PFSK-1 (cell line): ENCODE measurements at regions not wholly inside any gene's neighbourhood (a gene's known extent, or its start where the extent isn't known, plus 50 kb on each side); places are given as distances from the start of the nearest gene placed in this dataset.

Experiments
- FOXP2 ChIP-seq: optimal IDR thresholded peaks from 2 replicates; pipeline ENCODE3; 2011; ENCODE audit warnings: borderline replicate concordance, control low read depth, inconsistent platforms; ENCODE audit not compliant: insufficient read depth; ENCODE audit errors: extremely low read length, extremely low read depth
- POLR2AphosphoS5 ChIP-seq: IDR thresholded peaks from 2 replicates; pipeline ENCODE4 v1.6.1; 2012; ENCODE audit warnings: low read depth, mild to moderate bottlenecking, control low read depth, low read length, moderate library complexity
- SIN3A ChIP-seq: IDR thresholded peaks from 2 replicates; pipeline ENCODE4 v1.6.1; 2012; ENCODE audit warnings: mild to moderate bottlenecking, low read length, moderate library complexity, borderline replicate concordance; ENCODE audit not compliant: insufficient read depth
- TAF1 ChIP-seq: IDR thresholded peaks from 2 replicates; pipeline ENCODE4 v1.6.1; 2012; ENCODE audit warnings: low read length, control low read depth, borderline replicate concordance; ENCODE audit not compliant: insufficient read depth
- TF ChIP-seq, protein P1 (sequence below), 2 experiments: IDR thresholded peaks; 2 replicates each; pipeline versions ENCODE4 v1.6.1 to v1.8.0; 2011 to 2012; ENCODE audit warnings: low read depth in 2 of 2, low read length in 2 of 2, control low read depth in 1 of 2, inconsistent platforms in 1 of 2, mild to moderate bottlenecking in 1 of 2, moderate library complexity in 1 of 2; ENCODE audit not compliant: insufficient read depth in 1 of 2

DNA sequence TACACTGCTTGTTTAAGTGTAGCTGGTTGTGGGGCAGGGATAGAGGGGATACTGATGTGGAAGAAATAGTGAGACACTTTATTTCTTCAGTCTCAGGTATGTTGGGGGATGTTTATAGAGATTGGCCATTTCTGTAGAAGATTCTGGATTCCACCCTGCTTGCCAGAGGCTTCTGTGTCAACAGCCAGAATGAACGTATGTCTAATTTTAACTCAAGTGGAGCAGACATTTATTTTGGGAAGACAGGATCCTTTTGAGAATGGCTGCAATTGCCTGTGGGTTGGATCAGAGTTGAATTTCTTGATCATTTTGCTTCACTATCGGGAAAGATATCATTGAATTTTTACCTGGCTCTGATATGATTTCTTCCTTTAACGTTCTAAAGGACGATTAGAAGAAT is 465.6 kb upstream of the SLC14A2 start:
- no peak for TF ChIP-seq POLR2AphosphoS5
- no peak for TF ChIP-seq SIN3A
- no peak for TF ChIP-seq FOXP2

DNA sequence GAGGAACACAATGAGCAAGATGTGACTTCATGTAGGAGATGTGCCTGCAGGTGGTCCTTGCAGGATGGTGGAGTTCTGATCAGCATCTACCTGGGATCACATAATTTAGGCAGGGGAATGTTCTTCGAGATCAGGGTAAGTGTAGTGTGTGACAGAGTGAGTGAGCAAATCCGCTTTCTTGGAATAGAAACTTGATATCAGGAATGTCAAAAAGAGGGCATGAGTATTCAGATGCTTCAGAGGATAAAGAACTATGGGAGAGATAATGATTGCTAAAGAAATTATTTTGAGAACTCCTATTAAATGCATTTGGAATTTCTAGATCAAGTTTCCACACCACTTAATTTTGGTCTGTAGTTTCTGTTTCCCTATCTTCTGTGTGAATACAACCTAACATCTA is 463.6 kb upstream of the SLC14A2 start:
- TF ChIP-seq POLR2AphosphoS5 (no peak), TAF1 (no peak), SIN3A (no peak)

DNA sequence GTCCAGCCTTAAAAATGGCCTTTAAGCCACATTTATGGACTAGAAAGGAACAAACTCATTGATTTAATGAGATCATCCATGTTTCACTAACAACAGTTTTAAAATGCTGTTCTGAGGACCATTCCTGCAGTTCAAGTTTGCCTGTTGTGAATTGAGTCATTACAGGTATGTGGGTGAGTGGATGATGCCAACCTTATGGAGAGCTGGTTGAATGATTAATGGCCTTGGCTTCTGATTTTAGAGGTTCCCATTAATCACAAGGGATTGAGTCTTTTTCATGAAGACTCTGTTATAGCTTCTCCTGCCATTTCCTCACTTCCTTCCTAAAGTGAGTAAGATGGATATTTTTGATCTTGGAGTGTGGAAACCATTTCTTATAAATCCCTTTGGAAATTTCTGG is 459.8 kb upstream of the SLC14A2 start:
- TF ChIP-seq FOXP2 (no peak), SIN3A (no peak), TAF1 (no peak), POLR2AphosphoS5 (no peak)
- TF ChIP-seq, protein P1, sequence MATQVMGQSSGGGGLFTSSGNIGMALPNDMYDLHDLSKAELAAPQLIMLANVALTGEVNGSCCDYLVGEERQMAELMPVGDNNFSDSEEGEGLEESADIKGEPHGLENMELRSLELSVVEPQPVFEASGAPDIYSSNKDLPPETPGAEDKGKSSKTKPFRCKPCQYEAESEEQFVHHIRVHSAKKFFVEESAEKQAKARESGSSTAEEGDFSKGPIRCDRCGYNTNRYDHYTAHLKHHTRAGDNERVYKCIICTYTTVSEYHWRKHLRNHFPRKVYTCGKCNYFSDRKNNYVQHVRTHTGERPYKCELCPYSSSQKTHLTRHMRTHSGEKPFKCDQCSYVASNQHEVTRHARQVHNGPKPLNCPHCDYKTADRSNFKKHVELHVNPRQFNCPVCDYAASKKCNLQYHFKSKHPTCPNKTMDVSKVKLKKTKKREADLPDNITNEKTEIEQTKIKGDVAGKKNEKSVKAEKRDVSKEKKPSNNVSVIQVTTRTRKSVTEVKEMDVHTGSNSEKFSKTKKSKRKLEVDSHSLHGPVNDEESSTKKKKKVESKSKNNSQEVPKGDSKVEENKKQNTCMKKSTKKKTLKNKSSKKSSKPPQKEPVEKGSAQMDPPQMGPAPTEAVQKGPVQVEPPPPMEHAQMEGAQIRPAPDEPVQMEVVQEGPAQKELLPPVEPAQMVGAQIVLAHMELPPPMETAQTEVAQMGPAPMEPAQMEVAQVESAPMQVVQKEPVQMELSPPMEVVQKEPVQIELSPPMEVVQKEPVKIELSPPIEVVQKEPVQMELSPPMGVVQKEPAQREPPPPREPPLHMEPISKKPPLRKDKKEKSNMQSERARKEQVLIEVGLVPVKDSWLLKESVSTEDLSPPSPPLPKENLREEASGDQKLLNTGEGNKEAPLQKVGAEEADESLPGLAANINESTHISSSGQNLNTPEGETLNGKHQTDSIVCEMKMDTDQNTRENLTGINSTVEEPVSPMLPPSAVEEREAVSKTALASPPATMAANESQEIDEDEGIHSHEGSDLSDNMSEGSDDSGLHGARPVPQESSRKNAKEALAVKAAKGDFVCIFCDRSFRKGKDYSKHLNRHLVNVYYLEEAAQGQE (IDR thresholded peaks at IDR 0.05; ENCODE audit: insufficient read depth in 1 of 2, low read depth in 2 of 2, low read length in 2 of 2) = no peak

DNA sequence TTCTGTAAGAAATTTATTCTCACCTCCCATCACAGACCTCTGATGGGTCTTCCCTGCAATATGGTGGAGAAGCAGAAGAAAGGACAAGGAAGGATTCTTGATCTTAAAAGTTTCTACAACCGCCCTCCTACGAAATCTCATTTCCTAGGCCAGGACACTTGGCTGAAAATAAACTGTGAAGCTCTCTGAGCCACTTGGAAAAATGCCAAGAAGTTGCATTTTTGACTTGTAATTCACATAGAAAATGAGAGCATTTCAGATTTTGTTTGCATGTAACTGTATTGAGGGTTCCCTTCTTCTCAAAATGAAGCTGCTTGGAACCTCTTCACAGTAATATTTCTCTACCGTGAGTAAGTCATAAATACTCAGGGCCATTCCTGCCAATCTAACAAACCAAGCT is 458.3 kb upstream of the SLC14A2 start:
- TF ChIP-seq TAF1 (no peak), POLR2AphosphoS5 (no peak), SIN3A (no peak), FOXP2 (no peak)
- TF ChIP-seq, protein P1 (IDR thresholded peaks at IDR 0.05; ENCODE audit: insufficient read depth in 1 of 2, low read depth in 2 of 2, low read length in 2 of 2) = no peak

DNA sequence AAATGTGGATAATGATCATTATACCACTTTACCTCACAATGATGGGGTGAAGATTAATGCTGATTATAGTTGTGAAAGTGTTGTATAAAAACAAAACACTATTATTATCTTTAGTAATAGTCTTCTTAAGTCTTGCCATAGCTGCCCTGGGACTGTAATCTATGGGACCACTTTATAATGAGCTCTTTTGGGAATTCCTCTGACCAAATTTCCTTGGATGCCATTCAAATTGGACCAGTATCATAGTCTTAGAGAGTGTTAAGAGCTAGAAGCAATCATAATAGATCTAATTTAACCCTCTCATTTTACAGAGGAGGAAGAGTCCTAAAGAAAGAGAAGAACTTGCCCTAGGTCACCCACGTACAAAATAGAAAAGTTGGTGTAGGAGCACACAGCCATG is 457.7 kb upstream of the SLC14A2 start:
- TF ChIP-seq POLR2AphosphoS5 (no peak), SIN3A (no peak)

DNA sequence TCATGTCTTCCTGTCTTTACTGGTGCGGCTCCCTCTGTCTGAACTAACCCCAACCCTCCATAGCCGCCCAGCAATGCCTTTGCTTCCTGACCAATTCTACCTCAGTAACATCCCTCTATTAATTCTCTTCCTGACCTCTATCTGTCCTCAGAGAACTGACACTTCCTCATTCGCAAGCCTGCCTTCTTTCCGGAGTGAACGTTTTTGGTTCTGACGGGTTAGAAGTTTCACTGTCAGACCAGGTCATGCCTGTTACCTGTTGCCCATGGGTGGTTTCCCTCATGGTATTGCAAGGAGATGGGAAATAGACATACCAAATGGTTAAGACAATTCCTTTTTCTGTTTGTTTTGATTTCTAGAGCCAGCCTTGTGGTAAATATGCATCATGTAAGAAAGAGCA is 453.4 kb upstream of the SLC14A2 start:
- TF ChIP-seq SIN3A (no peak), TAF1 (no peak), POLR2AphosphoS5 (no peak), FOXP2 (no peak)
- TF ChIP-seq, protein P1 (IDR thresholded peaks at IDR 0.05; ENCODE audit: insufficient read depth in 1 of 2, low read depth in 2 of 2, low read length in 2 of 2) = no peak

DNA sequence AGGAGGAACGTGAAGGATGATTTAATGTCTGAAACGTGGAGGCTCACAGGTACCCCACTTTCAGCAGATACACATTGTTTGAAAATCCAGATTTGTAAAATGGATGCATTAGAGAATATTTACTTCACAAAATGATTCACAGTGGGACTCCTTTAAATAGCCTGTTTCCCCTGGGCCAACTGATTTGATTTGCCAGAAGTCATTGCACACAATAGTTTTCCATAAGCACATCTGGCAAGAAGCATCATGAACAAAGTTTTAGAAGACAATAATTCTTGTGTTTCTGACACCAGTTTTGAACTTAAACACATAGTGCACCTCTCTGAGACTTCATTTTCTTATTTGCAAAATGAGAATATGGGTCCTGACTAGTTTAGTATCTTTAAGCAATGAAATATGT is 451.4 kb upstream of the SLC14A2 start:
- TF ChIP-seq, protein P1 (IDR thresholded peaks at IDR 0.05; ENCODE audit: insufficient read depth in 1 of 2, low read depth in 2 of 2, low read length in 2 of 2) = no peak
- TF ChIP-seq FOXP2 (no peak), SIN3A (no peak), TAF1 (no peak)
